Spleen (tissue), 7 donors: ENCODE measurements at regions not wholly inside any gene's neighbourhood (a gene's known extent, or its start where the extent isn't known, plus 50 kb on each side); places are given as distances from the start of the nearest gene placed in this dataset.

Source experiments
- CTCF ChIP-seq, 11 experiments: fragments of 200-600 bp in 7 of 11; fragments of 450-650 bp in 4 of 11; sonication (generic) in 4 of 11; IDR thresholded peaks in 8 of 11; conservative IDR thresholded peaks in 3 of 11; 1 replicate in 7 of 11; 2 replicates in 4 of 11; pipeline versions ENCODE4 v1.4.0 to v1.8.0; 2016 to 2021; ENCODE audit warnings: antibody characterized with exemption in 11 of 11, inconsistent platforms in 4 of 11, mild to moderate bottlenecking in 1 of 11
- POLR2A ChIP-seq, 3 donors: fragments of 450-650 bp; IDR thresholded peaks; one replicate each; pipeline ENCODE4 v1.5.1; 2017; ENCODE audit warnings: antibody characterized with exemption in 3 of 3, mild to moderate bottlenecking in 1 of 3
- POLR2AphosphoS5 ChIP-seq, 3 donors: sonication (generic); formaldehyde crosslinking; IDR thresholded peaks; one replicate each; pipeline ENCODE4 v1.5.1; 2017; ENCODE audit warnings: antibody characterized with exemption in 3 of 3
- donor health status: DM: no; HTN: no; CAD: no; lungs with moderate emphysema.
- donor health status: DM: no; HTN: no; CAD: no.
- donor health status: DM: no; HTN: no; CAD: no.

GRCh38 chr2:239638376-239638775, 237.6 kb upstream of the HDAC4 start:
- TF ChIP-seq CTCF (IDR thresholded peaks at IDR 0.05 in 8 of 11, conservative IDR thresholded peaks at IDR 0.05 in 3 of 11) = no peak
- TF ChIP-seq POLR2A (IDR thresholded peaks at IDR 0.05) = no peak
- no peak for TF ChIP-seq POLR2AphosphoS5 (IDR thresholded peaks at IDR 0.05)
